Sigmoid colon (tissue), 6 donors: ENCODE measurements at regions not wholly inside any gene's neighbourhood (a gene's known extent, or its start where the extent isn't known, plus 50 kb on each side); places are given as distances from the start of the nearest gene placed in this dataset.

Experiments used
- DNase-seq: peaks from one replicate; pipeline ENCODE4 v3.0.0-alpha.2; 2019
- H3K27ac ChIP-seq, 4 donors: fragments of 200-600 bp; sonication (generic); one replicate each; pipeline ENCODE4 v1.5.1; 2016 to 2019; ENCODE audit warnings: mild to moderate bottlenecking in 1 of 4
- H3K27me3 ChIP-seq, 3 donors: fragments of 200-600 bp; sonication (generic); one replicate each; pipeline ENCODE4 v1.5.1; 2019; ENCODE audit warnings: mild to moderate bottlenecking in 1 of 3
- H3K36me3 ChIP-seq, 4 donors: fragments of 200-600 bp; sonication (generic); one replicate each; pipeline ENCODE4 v1.5.1; 2016 to 2019
- H3K4me1 ChIP-seq, 4 donors: fragments of 200-600 bp; sonication (generic); one replicate each; pipeline ENCODE4 v1.5.1; 2017 to 2019
- H3K4me3 ChIP-seq, 4 donors: fragments of 200-600 bp; sonication (generic); one replicate each; pipeline ENCODE4 v1.5.1; 2017 to 2019; ENCODE audit warnings: mild to moderate bottlenecking in 2 of 4, moderate library complexity in 1 of 4
- H3K9me3 ChIP-seq, 4 donors: fragments of 200-600 bp in 3 of 4; sonication (generic) in 3 of 4; one replicate each; pipeline versions ENCODE4 v1.5.1 to v1.6.1; 2013 to 2019
- CTCF ChIP-seq, 4 experiments: fragments of 450-650 bp in 3 of 4; fragments of 200-600 bp in 1 of 4; IDR thresholded peaks; one replicate each; pipeline ENCODE4 v1.5.1; 2016 to 2019; ENCODE audit warnings: antibody characterized with exemption in 4 of 4, mild to moderate bottlenecking in 3 of 4, moderate library complexity in 2 of 4
- EP300 ChIP-seq, 4 donors: sonication (generic); formaldehyde crosslinking; IDR thresholded peaks; one replicate each; pipeline ENCODE4 v1.6.1; 2017; ENCODE audit warnings: antibody characterized with exemption in 4 of 4
- POLR2A ChIP-seq, 2 donors: fragments of 450-650 bp; IDR thresholded peaks; one replicate each; pipeline ENCODE4 v1.6.1; 2016; ENCODE audit warnings: antibody characterized with exemption in 2 of 2, mild to moderate bottlenecking in 2 of 2, moderate library complexity in 2 of 2
- POLR2AphosphoS5 ChIP-seq, 4 donors: sonication (generic); formaldehyde crosslinking; IDR thresholded peaks; one replicate each; pipeline ENCODE4 v1.6.1; 2017; ENCODE audit warnings: antibody characterized with exemption in 4 of 4
- WGBS, 2 donors: extraction: QIAGEN DNeasy Blood & Tissue Kit; methylation state at CpG; one replicate each; pipeline ENCODE4 v1.1.7; 2013; 5-methylcytosine and 5-hydroxymethylcytosine counted together
- intact Hi-C: fragments of 100-400 bp; cut with DNase I; formaldehyde crosslinking; loops from one replicate; pipeline ENCODE4 v1.15.1; 2023
- donor health status: healthy with polysubstance abuse.
- donor health status: healthy.

GRCh38 chr4:81839347-81840042, 367.8 kb upstream of the RASGEF1B start:
- Histone ChIP-seq H3K4me3 (no peak overlapping the region), H3K9me3 (no peaks in the 10 kb centered on the region), H3K4me1 (no peaks in the 10 kb centered on the region), H3K36me3 (no peaks in the 10 kb centered on the region), H3K27ac (no peak overlapping the region), H3K27me3 (no peaks in the 10 kb centered on the region)
- DNase-seq, result no peak
- no peak for TF ChIP-seq CTCF (IDR thresholded peaks at IDR 0.05)
- TF ChIP-seq POLR2AphosphoS5 (IDR thresholded peaks at IDR 0.05), result no peak
- TF ChIP-seq EP300 (IDR thresholded peaks at IDR 0.05), result no peak
- no peak for TF ChIP-seq POLR2A (IDR thresholded peaks at IDR 0.05)
- WGBS, 2 donors, result 39 to 64% methylated on average over 1 of the region's 1 CpG
- intact Hi-C loops, result loop anchor here (10.0 kb wide), 1 partner anchor 445 kb away; no protein-coding TSS in a partner anchor

GRCh38 chr4:81838586-81838985, 366.9 kb upstream of the RASGEF1B start:
- Histone ChIP-seq H3K36me3 (no peaks in the 10 kb centered on the region), H3K4me3 (no peak overlapping the region), H3K4me1 (no peaks in the 10 kb centered on the region), H3K9me3 (no peaks in the 10 kb centered on the region), H3K27me3 (no peaks in the 10 kb centered on the region), H3K27ac (no peak overlapping the region)
- TF ChIP-seq CTCF (IDR thresholded peaks at IDR 0.05), result no peak
- TF ChIP-seq EP300 (IDR thresholded peaks at IDR 0.05), result no peak
- no peak for TF ChIP-seq POLR2AphosphoS5 (IDR thresholded peaks at IDR 0.05)
- no peak for TF ChIP-seq POLR2A (IDR thresholded peaks at IDR 0.05)
- intact Hi-C loops, result no loop called here
- WGBS, 2 donors, result 86 to 92% methylated on average over 2 of the region's 2 CpGs
- DNase-seq, result no peak

GRCh38 chr4:81836716-81837115, 365.0 kb upstream of the RASGEF1B start:
- 0 to 31% methylated on average over 1 of the region's 1 CpG for WGBS, 2 donors
- H3K9me3 ChIP-seq, result no peaks in the 10 kb centered on the region

GRCh38 chr4:81833576-81833975, 361.9 kb upstream of the RASGEF1B start:
- Histone ChIP-seq H3K4me3 (no peak overlapping the region), H3K27ac (no peak overlapping the region), H3K27me3 (no peaks in the 10 kb centered on the region), H3K4me1 (no peaks in the 10 kb centered on the region), H3K36me3 (no peaks in the 10 kb centered on the region), H3K9me3 (no peaks in the 10 kb centered on the region)
- DNase-seq, result no peak
- intact Hi-C loops, result no loop called here
- WGBS, 2 donors, result 92 to 94% methylated on average over 3 of the region's 3 CpGs
- TF ChIP-seq EP300 (IDR thresholded peaks at IDR 0.05) (no peak), POLR2AphosphoS5 (IDR thresholded peaks at IDR 0.05) (no peak), CTCF (IDR thresholded peaks at IDR 0.05) (no peak), POLR2A (IDR thresholded peaks at IDR 0.05) (no peak)

More at GRCh38 chr4:81836716-81837115, 365.0 kb upstream of the RASGEF1B start:
- DNase-seq, result no peak
- Histone ChIP-seq H3K4me1 (no peaks in the 10 kb centered on the region), H3K27ac (no peak overlapping the region), H3K36me3 (no peaks in the 10 kb centered on the region), H3K27me3 (no peaks in the 10 kb centered on the region), H3K4me3 (no peak overlapping the region)
- TF ChIP-seq POLR2A (IDR thresholded peaks at IDR 0.05) (no peak), CTCF (IDR thresholded peaks at IDR 0.05) (no peak), POLR2AphosphoS5 (IDR thresholded peaks at IDR 0.05) (no peak), EP300 (IDR thresholded peaks at IDR 0.05) (no peak)
- intact Hi-C loops, result no loop called here

- Histone ChIP-seq H3K27ac (no peak overlapping the region), H3K4me1 (no peaks in the 10 kb centered on the region), H3K27me3 (no peaks in the 10 kb centered on the region), H3K4me3 (no peak overlapping the region), H3K9me3 (no peaks in the 10 kb centered on the region), H3K36me3 (no peaks in the 10 kb centered on the region)
- TF ChIP-seq CTCF (IDR thresholded peaks at IDR 0.05), result no peak
- no peak for TF ChIP-seq EP300 (IDR thresholded peaks at IDR 0.05)
- no peak for TF ChIP-seq POLR2A (IDR thresholded peaks at IDR 0.05)
- no peak for TF ChIP-seq POLR2AphosphoS5 (IDR thresholded peaks at IDR 0.05)
- intact Hi-C loops, result no loop called here
- 66 to 86% methylated on average over 1 of the region's 1 CpG for WGBS, 2 donors
- DNase-seq, result no peak
Observed at GRCh38 chr4:81828991-81829390, 357.3 kb upstream of the RASGEF1B start.
